HepG2 (cell line): ENCODE measurements at regions not wholly inside any gene's neighbourhood (a gene's known extent, or its start where the extent isn't known, plus 50 kb on each side); places are given as distances from the start of the nearest gene placed in this dataset.

Source experiments
- ATAC-seq: fragments of 200-7000 bp; cut with Tn5 transposase; 3 replicates; pipeline ENCODE4 v1.9.1; 2020; ENCODE audit warnings: mild to moderate bottlenecking, moderate library complexity
- BruUV-seq: library from RNA; stranded (reverse); fragments of 400-500 nt; replicated peaks from 2 replicates; lab custom pipeline; 2021; lab: Mats Ljungman, UMichigan
- CTCF ChIA-PET: fragments of 300-600 bp; formaldehyde crosslinking; extraction: SDS; loops from one replicate; lab custom pipeline; 2021; ENCODE audit warnings: low total read pairs, inconsistent platforms, low intra/inter-chr PET ratio; lab: Yijun Ruan, JAX
- POLR2A ChIA-PET: fragments of 350-600 bp; sonication (Branson Sonifier 250); formaldehyde crosslinking; loops from one replicate; lab custom pipeline; 2020; ENCODE audit warnings: antibody characterized with exemption, inconsistent platforms; lab: Yijun Ruan, JAX
- DNase-seq: peaks from one replicate; pipeline ENCODE4 v3.0.0-alpha.2; 2015; ENCODE audit warnings: low spot score
- FAIRE-seq: peaks from 3 replicates; lab custom pipeline; 2011; peaks lifted over from hg19 to GRCh38; lab: Jason Lieb, UNC
- H2AFZ ChIP-seq: one replicate; pipeline ENCODE4 v1.6.1; 2011; ENCODE audit warnings: low read length, inconsistent platforms
- H3K27ac ChIP-seq: fragments of 300-600 bp; 3 replicates; pipeline ENCODE4 v1.8.0; 2011; ENCODE audit warnings: mixed run types, mild to moderate bottlenecking, mixed read lengths, low read length, inconsistent platforms; ENCODE audit not compliant: insufficient read depth; ENCODE audit errors: extremely low read length
- H3K27me3 ChIP-seq, 2 experiments: fragments of 200-600 bp in 1 of 2; 2 replicates in 1 of 2; 3 replicates in 1 of 2; pipeline versions ENCODE4 v1.6.0 to v1.8.0; 2011; ENCODE audit warnings: low read length in 2 of 2, mild to moderate bottlenecking in 2 of 2, moderate library complexity in 2 of 2, inconsistent platforms in 1 of 2; ENCODE audit not compliant: insufficient read depth in 2 of 2, control insufficient read depth in 1 of 2
- H3K36me3 ChIP-seq, 2 experiments: fragments of 200-600 bp in 1 of 2; replicated peaks in 1 of 2; 2 replicates in 1 of 2; 3 replicates in 1 of 2; pipeline versions ENCODE4 v1.5.1 to v1.8.0; 2011; ENCODE audit warnings: low read length in 2 of 2, inconsistent platforms in 1 of 2; ENCODE audit not compliant: insufficient read depth in 2 of 2, control insufficient read depth in 1 of 2
- H3K4me1 ChIP-seq: 2 replicates; pipeline ENCODE4 v1.5.1; 2012; ENCODE audit warnings: low read length, inconsistent platforms; ENCODE audit not compliant: insufficient read depth
- H3K4me2 ChIP-seq: 2 replicates; pipeline ENCODE4 v1.6.0; 2011; ENCODE audit warnings: low read depth, low read length, inconsistent platforms
- H3K4me3 ChIP-seq, 3 experiments: fragments of 200-600 bp in 1 of 3; sonication (generic), shearing (Covaris generic) in 1 of 3; replicated peaks in 1 of 3; 2 replicates each; pipeline ENCODE4 v1.5.1; 2011 to 2016; ENCODE audit warnings: low read length in 3 of 3, inconsistent platforms in 2 of 3, low read depth in 2 of 3, mild to moderate bottlenecking in 2 of 3, control low read depth in 1 of 3, mixed read lengths in 1 of 3; ENCODE audit not compliant: insufficient read depth in 1 of 3
- H3K79me2 ChIP-seq: one replicate; pipeline ENCODE4 v1.6.1; 2011; ENCODE audit warnings: low read length, inconsistent platforms; ENCODE audit not compliant: insufficient read depth
- H3K9ac ChIP-seq: 2 replicates; pipeline ENCODE4 v1.6.0; 2011; ENCODE audit warnings: mild to moderate bottlenecking, low read depth, low read length, inconsistent platforms; ENCODE audit not compliant: insufficient read depth
- H3K9me3 ChIP-seq: 2 replicates; pipeline ENCODE4 v1.5.1; 2012; ENCODE audit warnings: mild to moderate bottlenecking, low read length
- H4K20me1 ChIP-seq: 2 replicates; pipeline ENCODE4 v1.6.0; 2011; ENCODE audit warnings: inconsistent platforms, mild to moderate bottlenecking, low read length, moderate library complexity; ENCODE audit not compliant: insufficient read depth
- ASH2L ChIP-seq: fragments of 300-600, 200-600 bp; sonication (generic); IDR thresholded peaks from 2 replicates; pipeline ENCODE4 v1.7.0; 2017; ENCODE audit warnings: low read depth, mild to moderate bottlenecking, moderate library complexity, mixed read lengths, low read length; ENCODE audit not compliant: insufficient read length
- EP300 ChIP-seq, 3 experiments: sonication (generic) in 1 of 3; formaldehyde crosslinking in 1 of 3; IDR thresholded peaks; 2 replicates each; pipeline versions ENCODE4 v1.5.1 to v1.6.1; 2011 to 2020; ENCODE audit warnings: low read depth in 2 of 3, low read length in 2 of 3, borderline replicate concordance in 1 of 3, improper control_type of control experiment in 1 of 3, mild to moderate bottlenecking in 1 of 3, missing genetic modification reagents in 1 of 3, moderate library complexity in 1 of 3
- KLF15 ChIP-seq: sonication (generic); formaldehyde crosslinking; IDR thresholded peaks from 2 replicates; pipeline ENCODE4 v1.8.1; 2023; ENCODE audit warnings: borderline replicate concordance, mild to moderate bottlenecking, inconsistent platforms, missing genetic modification reagents, mixed read lengths
- SMAD3 ChIP-seq: sonication (generic); formaldehyde crosslinking; IDR thresholded peaks from 2 replicates; pipeline ENCODE4 v1.4.0; 2020; ENCODE audit warnings: missing genetic modification reagents
- ZBTB3 ChIP-seq: sonication (generic); formaldehyde crosslinking; IDR thresholded peaks from 2 replicates; pipeline ENCODE4 v1.4.0; 2020; ENCODE audit warnings: low read depth, mild to moderate bottlenecking, moderate library complexity, missing genetic modification reagents, borderline replicate concordance
- ZNF101 ChIP-seq: sonication (generic); formaldehyde crosslinking; IDR thresholded peaks from 2 replicates; pipeline ENCODE4 v1.4.0; 2020; ENCODE audit warnings: mild to moderate bottlenecking, low read depth, missing genetic modification reagents, borderline replicate concordance
- ZNF770 ChIP-seq: sonication (generic); formaldehyde crosslinking; IDR thresholded peaks from 2 replicates; pipeline ENCODE4 v1.5.0; 2020; ENCODE audit warnings: mild to moderate bottlenecking, missing genetic modification reagents
- ZSCAN21 ChIP-seq: sonication (generic); formaldehyde crosslinking; IDR thresholded peaks from 2 replicates; pipeline ENCODE4 v1.8.0; 2022; ENCODE audit warnings: mild to moderate bottlenecking, missing genetic modification reagents, moderate library complexity, borderline replicate concordance
- WGBS: methylation state at CpG from one replicate; pipeline ENCODE4 v1.1.6; 2017; ENCODE audit warnings: low lambda C conversion rate; 5-methylcytosine and 5-hydroxymethylcytosine counted together
- in situ Hi-C: cut with HindIII; loops from 2 replicates; pipeline ENCODE4 v1.10.0; 2017; ENCODE audit warnings: low pct_unique_long_range_greater_than_20kb; ENCODE audit not compliant: extremely low pct_ligation_motif_present
- intact Hi-C: fragments of 100-400 bp; cut with micrococcal nuclease; formaldehyde crosslinking; loops from one replicate; pipeline ENCODE4 v1.10.0; 2022; ENCODE audit not compliant: unreplicated experiment

- Histone ChIP-seq H3K9me3 (no peaks in the 10 kb centered on the region), H3K4me2 (no peak overlapping the region), H3K4me3 (no peak overlapping the region), H3K79me2 (no peaks in the 10 kb centered on the region), H4K20me1 (no peaks in the 10 kb centered on the region), H3K4me1 (no peaks in the 10 kb centered on the region), H3K27me3 (no peaks in the 10 kb centered on the region), H3K27ac (no peak overlapping the region), H2AFZ (no peak overlapping the region), H3K36me3 (no peaks in the 10 kb centered on the region), H3K9ac (no peak overlapping the region)
- BruUV-seq = no TSS peak
- CTCF ChIA-PET = no interaction called here
- 46% methylated on average over 2 of the region's 2 CpGs for WGBS
- no peak for TF ChIP-seq SMAD3 (CRISPR knock-in tag)
- no peak for TF ChIP-seq ASH2L
- TF ChIP-seq ZNF101 (CRISPR knock-in tag) = no peak
- no peak for TF ChIP-seq KLF15 (CRISPR knock-in tag)
- no peak for TF ChIP-seq ZNF770 (CRISPR knock-in tag)
- no peak for TF ChIP-seq ZSCAN21 (CRISPR knock-in tag)
- TF ChIP-seq ZBTB3 (CRISPR knock-in tag) = no peak
- no peak for TF ChIP-seq EP300 (IDR thresholded peaks at IDR 0.05; ENCODE audit: low read depth in 2 of 2, low read length in 2 of 2)
- no peak for TF ChIP-seq EP300 (CRISPR knock-in tag; IDR thresholded peaks at IDR 0.05; ENCODE audit: borderline replicate concordance)
- FAIRE-seq = no peak
- no peak for ATAC-seq
- intact Hi-C loops = no loop called here
- POLR2A ChIA-PET = no interaction called here
- no peak for DNase-seq
- in situ Hi-C loops = no loop called here
Observed at GRCh38 chr10:60565492-60565891, 175.8 kb upstream of the ANK3 start.
